Left ventricle myocardium inferior (tissue), 1 donor: ENCODE measurements at regions not wholly inside any gene's neighbourhood (a gene's known extent, or its start where the extent isn't known, plus 50 kb on each side); places are given as distances from the start of the nearest gene placed in this dataset.

Experiments used
- DNase-seq: peaks from one replicate; pipeline ENCODE4 v3.0.0-alpha.2; 2020
- H3K27ac ChIP-seq: fragments of 200-600 bp; replicated peaks from 2 replicates; pipeline ENCODE4 v1.8.0; 2021
- H3K27me3 ChIP-seq: fragments of 200-600 bp; 2 replicates; pipeline ENCODE4 v1.8.0; 2021; ENCODE audit warnings: low read depth
- H3K36me3 ChIP-seq: fragments of 200-600 bp; 2 replicates; pipeline ENCODE4 v1.8.0; 2021
- H3K4me1 ChIP-seq: fragments of 200-600 bp; 2 replicates; pipeline ENCODE4 v1.8.0; 2021
- H3K4me3 ChIP-seq: fragments of 200-600 bp; 2 replicates; pipeline ENCODE4 v1.8.0; 2021; ENCODE audit warnings: mild to moderate bottlenecking, moderate library complexity
- H3K9me3 ChIP-seq: fragments of 200-600 bp; replicated peaks from 2 replicates; pipeline ENCODE4 v1.8.0; 2021
- intact Hi-C: fragments of 100-400 bp; cut with micrococcal nuclease; formaldehyde crosslinking; loops from one replicate; pipeline ENCODE4 v1.11.0; 2022
- TF ChIP-seq, protein P1 (sequence below): fragments of 200-600 bp; IDR thresholded peaks from 2 replicates; pipeline ENCODE4 v1.8.0; 2021; ENCODE audit warnings: antibody characterized with exemption, mild to moderate bottlenecking, borderline replicate concordance
- donor health status: DM: no; HTN: yes; CAD: no; lungs with severe emphysema.

DNA sequence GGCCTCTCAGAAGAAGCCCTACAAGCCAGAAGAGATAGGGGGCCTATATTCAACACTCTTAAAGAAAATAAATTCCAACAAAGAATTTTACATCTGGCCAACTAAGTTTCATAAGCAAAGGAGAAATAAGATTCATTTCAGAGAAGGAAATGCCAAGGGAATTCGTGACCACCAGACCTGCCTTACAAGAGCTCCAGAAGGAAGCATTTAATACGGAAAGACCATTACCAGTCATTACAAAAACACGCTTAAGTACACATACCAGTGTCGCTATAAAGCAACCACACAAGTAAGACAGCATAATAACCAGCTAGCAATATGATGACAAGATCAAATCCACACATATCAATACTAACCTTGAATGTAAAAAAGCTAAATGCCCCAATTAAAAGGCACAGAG, 704.9 kb upstream of the CHRM3 start:
- intact Hi-C loops: no loop called here
- no peak overlapping the region for H3K4me3 ChIP-seq
- DNase-seq: no peak

DNA sequence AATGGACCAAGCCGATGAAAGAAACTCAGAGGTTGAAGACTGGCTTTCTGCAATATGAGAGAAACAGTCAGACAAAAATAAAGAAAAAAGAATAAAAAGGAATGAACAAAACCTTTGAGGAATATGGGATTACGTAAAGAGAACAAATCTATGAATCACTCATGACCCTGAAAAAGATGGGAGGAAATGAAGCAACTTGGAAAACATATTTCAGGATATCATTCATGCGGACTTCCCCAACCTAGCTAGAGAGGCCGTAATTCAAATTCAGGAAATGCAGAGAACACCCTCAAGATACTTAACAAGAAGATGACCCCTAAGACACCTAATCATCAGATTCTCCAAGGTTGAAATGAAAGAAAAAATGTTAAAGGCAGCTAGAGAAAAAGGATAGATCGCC, 705.3 kb upstream of the CHRM3 start:
- no peaks in the 10 kb centered on the region for H3K36me3 ChIP-seq
- H3K27me3 ChIP-seq: no peaks in the 10 kb centered on the region
- TF ChIP-seq, protein P1, sequence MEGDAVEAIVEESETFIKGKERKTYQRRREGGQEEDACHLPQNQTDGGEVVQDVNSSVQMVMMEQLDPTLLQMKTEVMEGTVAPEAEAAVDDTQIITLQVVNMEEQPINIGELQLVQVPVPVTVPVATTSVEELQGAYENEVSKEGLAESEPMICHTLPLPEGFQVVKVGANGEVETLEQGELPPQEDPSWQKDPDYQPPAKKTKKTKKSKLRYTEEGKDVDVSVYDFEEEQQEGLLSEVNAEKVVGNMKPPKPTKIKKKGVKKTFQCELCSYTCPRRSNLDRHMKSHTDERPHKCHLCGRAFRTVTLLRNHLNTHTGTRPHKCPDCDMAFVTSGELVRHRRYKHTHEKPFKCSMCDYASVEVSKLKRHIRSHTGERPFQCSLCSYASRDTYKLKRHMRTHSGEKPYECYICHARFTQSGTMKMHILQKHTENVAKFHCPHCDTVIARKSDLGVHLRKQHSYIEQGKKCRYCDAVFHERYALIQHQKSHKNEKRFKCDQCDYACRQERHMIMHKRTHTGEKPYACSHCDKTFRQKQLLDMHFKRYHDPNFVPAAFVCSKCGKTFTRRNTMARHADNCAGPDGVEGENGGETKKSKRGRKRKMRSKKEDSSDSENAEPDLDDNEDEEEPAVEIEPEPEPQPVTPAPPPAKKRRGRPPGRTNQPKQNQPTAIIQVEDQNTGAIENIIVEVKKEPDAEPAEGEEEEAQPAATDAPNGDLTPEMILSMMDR: no peak
- H3K9me3 ChIP-seq: peaks cover 15% of the 10 kb centered on the region
- H3K4me1 ChIP-seq: no peaks in the 10 kb centered on the region
- no peak for DNase-seq
- intact Hi-C loops: no loop called here
- no peak overlapping the region for H3K4me3 ChIP-seq
- no peak overlapping the region for H3K27ac ChIP-seq

More for the DNA sequence above, 704.9 kb upstream of the CHRM3 start:
- no peaks in the 10 kb centered on the region for H3K36me3 ChIP-seq
- H3K27ac ChIP-seq: no peak overlapping the region
- peaks cover 16% of the 10 kb centered on the region for H3K9me3 ChIP-seq
- TF ChIP-seq, protein P1: no peak
- H3K27me3 ChIP-seq: no peaks in the 10 kb centered on the region
- H3K4me1 ChIP-seq: no peaks in the 10 kb centered on the region

DNA sequence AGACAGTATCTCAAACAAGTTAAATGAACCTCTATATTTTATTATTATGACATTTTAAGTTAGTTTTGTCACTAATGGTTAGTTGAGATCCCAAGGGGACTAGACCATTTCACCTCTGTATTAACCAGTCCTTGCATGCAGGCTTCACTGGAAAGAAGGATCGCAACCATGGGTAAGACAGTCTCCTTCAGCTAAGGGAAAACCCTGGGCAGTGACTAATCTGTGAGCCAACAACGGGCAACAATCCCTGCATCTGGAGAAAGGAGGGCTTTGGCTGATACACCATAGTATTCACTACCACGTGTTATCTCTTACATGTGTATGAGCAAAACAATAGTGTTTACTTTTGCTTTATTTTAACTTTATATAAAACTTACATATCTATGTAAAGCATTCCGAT, 708.8 kb upstream of the CHRM3 start:
- no peak for DNase-seq
- intact Hi-C loops: no loop called here
- Histone ChIP-seq H3K36me3 (no peaks in the 10 kb centered on the region), H3K9me3 (peaks cover 19% of the 10 kb centered on the region), H3K27me3 (no peaks in the 10 kb centered on the region), H3K4me1 (no peaks in the 10 kb centered on the region), H3K27ac (no peak overlapping the region), H3K4me3 (no peak overlapping the region)
- TF ChIP-seq, protein P1: no peak

DNA sequence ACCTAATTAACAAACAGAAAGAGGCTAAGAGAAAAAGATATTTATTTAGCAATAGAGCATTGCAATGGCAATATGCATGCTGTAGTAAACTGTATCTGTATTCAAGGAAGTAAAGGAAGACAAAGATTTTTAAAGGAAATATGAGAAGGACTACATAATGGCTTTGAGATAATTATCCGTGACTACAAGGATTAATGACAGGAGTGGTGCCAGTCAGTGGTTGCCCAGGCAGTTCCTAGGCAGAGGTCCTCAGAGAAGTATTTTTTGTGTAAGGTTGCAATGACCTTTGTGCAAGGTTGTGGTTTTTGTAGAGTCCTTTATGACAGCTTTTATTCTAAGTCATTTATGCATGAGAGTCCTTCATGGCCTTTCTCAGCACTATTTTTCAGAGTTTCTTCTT, 711.1 kb upstream of the CHRM3 start:
- TF ChIP-seq, protein P1: no peak
- no peaks in the 10 kb centered on the region for H3K4me1 ChIP-seq
- H3K4me3 ChIP-seq: no peak overlapping the region
- intact Hi-C loops: no loop called here
- H3K9me3 ChIP-seq: peaks cover 4% of the 10 kb centered on the region
- no peak for DNase-seq
- H3K27ac ChIP-seq: no peak overlapping the region
- no peaks in the 10 kb centered on the region for H3K27me3 ChIP-seq
- no peaks in the 10 kb centered on the region for H3K36me3 ChIP-seq

DNA sequence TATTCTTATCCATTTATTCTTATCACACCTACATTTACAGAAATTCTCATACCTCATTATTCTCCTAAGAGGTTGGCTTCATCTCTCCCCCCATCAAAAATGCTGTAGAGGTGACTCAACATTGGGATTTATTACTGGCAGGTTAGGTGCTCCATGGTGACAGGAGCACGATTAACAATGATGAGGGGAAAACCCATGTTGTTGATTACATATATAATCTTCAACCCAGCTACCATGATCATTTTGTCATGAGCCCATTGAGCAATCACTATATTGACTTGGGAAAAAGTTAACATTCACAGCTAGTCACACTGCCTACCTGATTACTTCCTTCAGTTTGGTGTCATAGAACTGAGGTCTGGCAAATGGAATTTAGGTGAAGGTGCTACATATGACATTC, 712.1 kb upstream of the CHRM3 start:
- DNase-seq: no peak
- intact Hi-C loops: no loop called here

More for the DNA sequence above, 712.1 kb upstream of the CHRM3 start:
- TF ChIP-seq, protein P1: no peak
- H3K4me1 ChIP-seq: no peaks in the 10 kb centered on the region
- no peaks in the 10 kb centered on the region for H3K27me3 ChIP-seq
- H3K36me3 ChIP-seq: no peaks in the 10 kb centered on the region
- no peak overlapping the region for H3K27ac ChIP-seq
- no peak overlapping the region for H3K4me3 ChIP-seq
- peaks cover 4% of the 10 kb centered on the region for H3K9me3 ChIP-seq
